ENCODE measurements at regions not wholly inside any gene's neighbourhood (a gene's known extent, or its start where the extent isn't known, plus 50 kb on each side); places are given as distances from the start of the nearest gene placed in this dataset.

DNA sequence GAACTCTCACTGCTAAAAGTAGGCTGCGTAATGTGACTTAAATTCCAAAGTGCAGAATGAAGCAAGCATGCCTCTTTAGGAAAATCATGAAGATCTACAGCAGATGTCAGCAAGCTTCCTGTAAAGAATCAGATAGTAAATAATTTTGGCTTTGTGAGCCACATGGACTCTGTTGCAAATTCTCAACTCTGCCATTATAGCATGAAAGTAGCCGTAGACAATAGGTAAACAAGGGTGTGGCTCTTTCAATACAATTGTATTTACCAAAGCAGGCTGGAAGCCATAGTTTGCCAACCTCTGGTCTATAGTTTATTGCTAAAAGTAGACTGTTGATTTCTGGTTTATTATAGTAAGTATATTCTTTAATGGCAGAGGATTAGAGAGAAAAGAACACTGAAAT lies 80.3 kb upstream of the FAM9B start:
- TF ChIP-seq, protein P1, sequence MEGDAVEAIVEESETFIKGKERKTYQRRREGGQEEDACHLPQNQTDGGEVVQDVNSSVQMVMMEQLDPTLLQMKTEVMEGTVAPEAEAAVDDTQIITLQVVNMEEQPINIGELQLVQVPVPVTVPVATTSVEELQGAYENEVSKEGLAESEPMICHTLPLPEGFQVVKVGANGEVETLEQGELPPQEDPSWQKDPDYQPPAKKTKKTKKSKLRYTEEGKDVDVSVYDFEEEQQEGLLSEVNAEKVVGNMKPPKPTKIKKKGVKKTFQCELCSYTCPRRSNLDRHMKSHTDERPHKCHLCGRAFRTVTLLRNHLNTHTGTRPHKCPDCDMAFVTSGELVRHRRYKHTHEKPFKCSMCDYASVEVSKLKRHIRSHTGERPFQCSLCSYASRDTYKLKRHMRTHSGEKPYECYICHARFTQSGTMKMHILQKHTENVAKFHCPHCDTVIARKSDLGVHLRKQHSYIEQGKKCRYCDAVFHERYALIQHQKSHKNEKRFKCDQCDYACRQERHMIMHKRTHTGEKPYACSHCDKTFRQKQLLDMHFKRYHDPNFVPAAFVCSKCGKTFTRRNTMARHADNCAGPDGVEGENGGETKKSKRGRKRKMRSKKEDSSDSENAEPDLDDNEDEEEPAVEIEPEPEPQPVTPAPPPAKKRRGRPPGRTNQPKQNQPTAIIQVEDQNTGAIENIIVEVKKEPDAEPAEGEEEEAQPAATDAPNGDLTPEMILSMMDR (conservative IDR thresholded peaks at IDR 0.05; ENCODE audit: low read depth, low read length): no peak
- H3K4me3 ChIP-seq (ENCODE audit: low read length): no peak overlapping the region
- no peak for DNase-seq (ENCODE audit: low read depth)

DNA sequence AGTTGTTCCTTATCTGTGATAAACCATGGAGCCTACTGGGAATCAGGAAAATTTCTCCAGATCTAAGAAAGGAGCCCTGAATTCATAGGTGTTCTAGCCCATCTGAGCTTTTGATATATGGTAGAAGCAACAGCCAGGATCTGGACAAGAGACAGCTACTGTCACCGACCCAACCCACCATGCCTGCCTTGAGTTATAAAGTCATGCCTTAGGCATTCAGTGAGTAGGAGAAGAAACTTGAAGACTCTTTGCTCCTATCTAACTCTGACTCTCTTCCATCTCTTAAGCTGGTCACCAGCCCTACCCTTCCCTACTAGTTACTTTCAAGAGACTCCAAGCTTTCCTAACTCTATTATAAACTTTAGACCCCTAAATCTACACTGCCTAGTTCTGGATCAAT lies 83.9 kb upstream of the FAM9B start:
- TF ChIP-seq, protein P1 (conservative IDR thresholded peaks at IDR 0.05; ENCODE audit: low read depth, low read length): no peak
- no peak overlapping the region for H3K4me3 ChIP-seq (ENCODE audit: low read length)
- no peak for DNase-seq (ENCODE audit: low read depth)

DNA sequence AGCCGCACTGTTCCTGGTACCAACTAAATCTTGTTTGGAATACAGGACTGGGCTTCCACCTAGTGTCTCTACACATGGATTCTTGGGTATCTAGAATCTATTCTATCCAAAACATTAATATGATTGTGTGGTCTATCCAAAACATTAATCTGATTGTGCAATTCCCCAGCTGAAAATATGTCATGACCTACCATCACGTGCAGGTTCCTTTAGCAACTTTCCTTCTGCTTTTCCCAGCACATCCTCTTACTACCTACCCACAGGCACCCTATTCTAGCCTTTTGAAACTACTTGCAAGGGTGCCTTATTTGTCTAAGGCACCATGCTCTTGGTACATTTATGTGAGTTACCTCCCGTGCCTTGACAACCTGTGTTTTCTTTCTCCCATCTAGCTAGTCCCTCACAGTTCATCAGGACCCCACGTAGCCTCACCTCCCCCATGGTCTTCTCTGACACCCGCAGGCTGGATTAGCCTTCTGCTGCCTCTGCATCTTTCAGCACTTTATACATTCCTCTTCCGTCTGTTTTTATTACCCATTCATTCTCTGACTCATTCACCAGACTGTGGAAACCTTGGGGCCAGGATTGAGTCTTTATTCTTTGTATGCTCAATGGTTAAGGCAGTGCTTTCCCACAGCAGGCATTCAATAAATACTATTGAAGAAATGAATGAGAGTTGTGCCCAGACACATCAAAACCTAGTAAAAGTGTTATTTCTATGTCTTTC lies 88.8 kb upstream of the FAM9B start:
- DNase-seq (ENCODE audit: low read depth): no peak
- no peak overlapping the region for H3K4me3 ChIP-seq (ENCODE audit: low read length)
- TF ChIP-seq, protein P1 (conservative IDR thresholded peaks at IDR 0.05; ENCODE audit: low read depth, low read length): no peak

DNA sequence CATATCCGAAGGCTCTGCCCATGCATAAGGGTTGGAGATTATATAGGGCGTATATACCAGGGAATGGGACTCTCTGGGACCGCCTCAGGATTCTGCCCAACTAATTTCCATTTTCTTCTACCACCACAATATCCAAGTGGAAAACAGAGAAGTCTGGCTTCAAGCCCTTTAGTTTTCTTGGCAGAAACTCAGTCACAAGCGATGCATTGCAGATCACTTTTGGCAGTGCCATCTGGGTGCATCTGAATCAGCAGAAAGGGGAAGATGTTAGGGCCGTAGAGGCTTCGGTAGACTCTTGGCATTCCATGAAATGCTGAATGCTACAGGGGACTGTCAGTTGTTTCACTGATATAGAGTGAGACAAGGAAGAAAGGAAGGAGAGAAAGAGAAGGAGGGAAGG lies 94.1 kb upstream of the FAM9B start:
- no peak for DNase-seq (ENCODE audit: low read depth)
- no peak overlapping the region for H3K4me3 ChIP-seq (ENCODE audit: low read length)
- TF ChIP-seq, protein P1 (conservative IDR thresholded peaks at IDR 0.05; ENCODE audit: low read depth, low read length): no peak

DNA sequence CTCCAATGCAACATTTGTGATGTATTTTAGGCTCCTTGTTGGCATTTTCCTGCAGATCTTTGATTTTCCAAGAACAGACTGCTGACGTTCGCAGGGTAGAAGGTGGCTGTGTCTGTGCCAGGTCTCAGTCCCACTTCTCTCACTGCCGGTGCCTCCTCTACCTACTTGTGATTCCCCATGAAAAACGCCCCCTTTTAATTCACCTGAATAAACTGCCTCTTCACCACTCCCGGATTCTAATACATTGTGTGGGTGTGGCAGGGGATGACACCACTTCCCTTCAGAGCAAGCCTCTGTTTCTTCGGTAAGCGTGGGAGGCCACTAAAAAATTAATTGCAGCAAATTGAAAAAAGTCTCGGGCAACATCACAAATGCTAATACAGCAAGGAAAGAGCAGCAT lies 96.1 kb upstream of the FAM9B start:
- no peak for DNase-seq (ENCODE audit: low read depth)
- TF ChIP-seq, protein P1 (conservative IDR thresholded peaks at IDR 0.05; ENCODE audit: low read depth, low read length): no peak
- H3K4me3 ChIP-seq (ENCODE audit: low read length): no peak overlapping the region

DNA sequence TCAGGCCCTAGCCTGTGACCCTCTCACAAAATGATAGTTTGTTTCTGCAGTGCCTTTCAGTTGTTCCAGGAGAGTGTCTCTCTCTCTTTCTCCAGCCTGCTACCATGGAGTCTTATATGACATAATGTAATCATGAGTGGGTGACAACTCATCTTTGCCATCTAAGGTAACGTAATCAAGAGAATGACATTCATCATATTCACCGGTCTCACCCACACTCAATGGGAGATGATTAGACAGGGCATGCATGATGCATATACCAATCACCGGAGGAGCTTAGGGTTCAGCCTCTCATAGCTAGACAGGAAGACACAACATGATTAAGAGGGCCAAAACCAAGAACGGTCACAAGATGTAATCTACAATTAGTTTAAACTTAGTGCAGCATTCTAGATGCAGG lies 97.1 kb upstream of the FAM9B start:
- TF ChIP-seq, protein P1 (conservative IDR thresholded peaks at IDR 0.05; ENCODE audit: low read depth, low read length): no peak
- no peak for DNase-seq (ENCODE audit: low read depth)
- no peak overlapping the region for H3K4me3 ChIP-seq (ENCODE audit: low read length)

DNA sequence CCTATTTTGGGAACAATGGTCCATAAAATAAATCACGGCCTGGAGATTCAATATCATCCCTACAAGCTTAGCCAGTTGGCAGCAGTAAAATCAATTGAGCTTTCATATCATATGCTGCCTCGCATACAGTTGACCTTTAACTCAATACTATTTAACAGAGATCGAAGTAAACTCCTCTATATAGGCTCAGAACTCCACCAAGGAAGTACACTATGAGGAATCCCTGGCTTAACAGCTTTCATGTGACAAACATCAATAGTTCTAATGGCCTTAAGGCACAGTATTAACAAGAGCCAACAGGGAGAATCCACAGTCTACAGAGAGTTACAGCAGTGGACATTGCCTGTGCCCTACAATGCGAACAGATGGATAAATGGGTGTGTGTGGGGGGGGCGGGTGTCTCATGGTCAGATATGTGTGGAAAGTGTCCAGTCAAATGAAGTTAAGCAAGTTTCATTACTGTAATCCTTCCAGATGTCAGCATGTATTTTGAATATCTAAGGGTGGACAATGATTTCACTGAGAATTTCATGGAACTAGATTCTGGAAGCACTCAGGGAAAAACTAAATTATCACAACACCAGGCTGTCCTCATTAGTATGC lies 98.2 kb upstream of the FAM9B start:
- DNase-seq (ENCODE audit: low read depth): no peak
- H3K4me3 ChIP-seq (ENCODE audit: low read length): no peak overlapping the region
- TF ChIP-seq, protein P1 (conservative IDR thresholded peaks at IDR 0.05; ENCODE audit: low read depth, low read length): no peak
